ENCODE measurements at regions not wholly inside any gene's neighbourhood (a gene's known extent, or its start where the extent isn't known, plus 50 kb on each side); places are given as distances from the start of the nearest gene placed in this dataset.

- ChIA-PET POLR2A (no interaction called here), RAD21 (ENCODE audit: unreplicated experiment) (no interaction called here), SMC1A (ENCODE audit: uncharacterized antibody, unreplicated experiment) (no interaction called here), CTCF (no interaction called here)
- no peaks in the 10 kb centered on the region for H3K4me1 ChIP-seq (ENCODE audit: control insufficient read depth, insufficient read depth, low read length)
- TF ChIP-seq EP300 (IDR thresholded peaks at IDR 0.05; ENCODE audit: borderline replicate concordance in 1 of 2, control insufficient read depth in 1 of 2, low read depth in 2 of 2, low read length in 2 of 2), result no peak
- TF ChIP-seq STAT3 (IDR thresholded peaks at IDR 0.05; ENCODE audit: low read depth, low read length), result no peak
- no peak for TF ChIP-seq ZNF687 (IDR thresholded peaks at IDR 0.05)
- TF ChIP-seq TCF7 (IDR thresholded peaks at IDR 0.05; ENCODE audit: borderline replicate concordance), result no peak
- no peak for TF ChIP-seq ZNF24 (IDR thresholded peaks at IDR 0.05)
- no peak for TF ChIP-seq PML (IDR thresholded peaks at IDR 0.05; ENCODE audit: low read length)
- no peak for TF ChIP-seq PKNOX1 (IDR thresholded peaks at IDR 0.05)
- TF ChIP-seq EED (IDR thresholded peaks at IDR 0.05; ENCODE audit: low read depth), result no peak
- TF ChIP-seq NFXL1 (IDR thresholded peaks at IDR 0.05; ENCODE audit: borderline replicate concordance), result no peak
- TF ChIP-seq JUNB (IDR thresholded peaks at IDR 0.05), result no peak
- no peak for TF ChIP-seq NR2C2 (IDR thresholded peaks at IDR 0.05; ENCODE audit: borderline replicate concordance, control insufficient read depth, insufficient read length, low read depth)
- no peak for TF ChIP-seq TCF12 (IDR thresholded peaks at IDR 0.05; ENCODE audit: low read depth, low read length)
- no peak for TF ChIP-seq ZNF384 (IDR thresholded peaks at IDR 0.05; ENCODE audit: borderline replicate concordance, low read depth, low read length)
- no peak for TF ChIP-seq RFX5 (IDR thresholded peaks at IDR 0.05; ENCODE audit: low read depth, low read length)
- TF ChIP-seq KDM1A (IDR thresholded peaks at IDR 0.05; ENCODE audit: borderline replicate concordance), result no peak
- no peak for TF ChIP-seq ELK1 (IDR thresholded peaks at IDR 0.05; ENCODE audit: low read depth, low read length)
- no peak for TF ChIP-seq SKIL (IDR thresholded peaks at IDR 0.05; ENCODE audit: low read depth, poor library complexity, severe bottlenecking)
- TF ChIP-seq ZNF217 (IDR thresholded peaks at IDR 0.05), result no peak
- no peaks in the 10 kb centered on the region for H3K36me3 ChIP-seq (ENCODE audit: control insufficient read depth in 2 of 2, insufficient read depth in 2 of 2, low read length in 1 of 2)
- ATAC-seq (no peak), DNase-seq (ENCODE audit: low read depth, low spot score) (no peak), FAIRE-seq (no peak)
- no peak overlapping the region for H2AFZ ChIP-seq (ENCODE audit: control insufficient read depth, low read depth, low read length)
- in situ Hi-C loops (cut with MboI), result no loop called here
- no peaks in the 10 kb centered on the region for H3K27me3 ChIP-seq (replicated peaks in 1 of 2; ENCODE audit: control insufficient read depth in 2 of 2, insufficient read depth in 2 of 2, low read length in 1 of 2)
- H3K4me2 ChIP-seq (ENCODE audit: control insufficient read depth, insufficient read depth), result no peak overlapping the region
- no peak overlapping the region for H3K4me3 ChIP-seq
- no TSS peak for BruUV-seq (replicated peaks)
- H3K9ac ChIP-seq (ENCODE audit: control insufficient read depth, insufficient read depth, low read length), result no peak overlapping the region
- intact Hi-C loops (cut with micrococcal nuclease; ENCODE audit: unreplicated experiment), result no loop called here
- H3K9me3 ChIP-seq (replicated peaks; ENCODE audit: control insufficient read depth, insufficient read depth, low read length), result no peaks in the 10 kb centered on the region
- 35% methylated on average over 6 of the region's 6 CpGs for WGBS (ENCODE audit: insufficient coverage, insufficient replicate concordance, low lambda C conversion rate, missing lambda C conversion rate)
- no peak overlapping the region for H3K27ac ChIP-seq (ENCODE audit: control insufficient read depth, insufficient read depth)
- H4K20me1 ChIP-seq (ENCODE audit: control insufficient read depth, insufficient read depth), result no peaks in the 10 kb centered on the region
- H3K79me2 ChIP-seq (ENCODE audit: control insufficient read depth, insufficient read depth, low read length), result no peaks in the 10 kb centered on the region
Measured at GRCh38 chr9:19701274-19701673, 87.6 kb downstream of the SLC24A2 start.
